ENCODE measurements at regions not wholly inside any gene's neighbourhood (a gene's known extent, or its start where the extent isn't known, plus 50 kb on each side); places are given as distances from the start of the nearest gene placed in this dataset.

DNA sequence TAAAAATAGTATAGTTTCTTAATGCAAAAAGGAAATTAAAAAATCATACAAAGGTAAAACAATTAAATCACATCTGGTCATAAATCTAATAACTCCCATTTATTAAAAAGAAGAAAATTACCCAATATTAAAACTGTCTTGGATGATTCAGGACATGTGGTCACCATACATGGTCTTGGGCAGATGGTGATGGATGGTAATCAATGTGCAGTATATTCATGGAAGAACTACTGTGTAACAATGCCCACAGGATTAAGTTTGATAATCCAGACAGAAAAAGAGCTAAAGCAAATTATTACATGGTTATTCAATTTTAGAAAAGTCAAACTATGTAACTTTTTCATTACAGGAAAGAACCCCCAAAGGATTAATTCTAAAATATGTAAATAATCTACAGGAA, 480.6 kb downstream of the QKI start:
- TF ChIP-seq, protein P1, sequence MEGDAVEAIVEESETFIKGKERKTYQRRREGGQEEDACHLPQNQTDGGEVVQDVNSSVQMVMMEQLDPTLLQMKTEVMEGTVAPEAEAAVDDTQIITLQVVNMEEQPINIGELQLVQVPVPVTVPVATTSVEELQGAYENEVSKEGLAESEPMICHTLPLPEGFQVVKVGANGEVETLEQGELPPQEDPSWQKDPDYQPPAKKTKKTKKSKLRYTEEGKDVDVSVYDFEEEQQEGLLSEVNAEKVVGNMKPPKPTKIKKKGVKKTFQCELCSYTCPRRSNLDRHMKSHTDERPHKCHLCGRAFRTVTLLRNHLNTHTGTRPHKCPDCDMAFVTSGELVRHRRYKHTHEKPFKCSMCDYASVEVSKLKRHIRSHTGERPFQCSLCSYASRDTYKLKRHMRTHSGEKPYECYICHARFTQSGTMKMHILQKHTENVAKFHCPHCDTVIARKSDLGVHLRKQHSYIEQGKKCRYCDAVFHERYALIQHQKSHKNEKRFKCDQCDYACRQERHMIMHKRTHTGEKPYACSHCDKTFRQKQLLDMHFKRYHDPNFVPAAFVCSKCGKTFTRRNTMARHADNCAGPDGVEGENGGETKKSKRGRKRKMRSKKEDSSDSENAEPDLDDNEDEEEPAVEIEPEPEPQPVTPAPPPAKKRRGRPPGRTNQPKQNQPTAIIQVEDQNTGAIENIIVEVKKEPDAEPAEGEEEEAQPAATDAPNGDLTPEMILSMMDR (optimal IDR thresholded peaks at IDR 0.05 in 1 of 3, IDR thresholded peaks at IDR 0.05 in 1 of 3, conservative IDR thresholded peaks at IDR 0.05 in 1 of 3; ENCODE audit: extremely low read depth in 1 of 3, insufficient read depth in 2 of 3, low read length in 3 of 3) = no peak
- no peak for TF ChIP-seq EZH2 (IDR thresholded peaks at IDR 0.05; ENCODE audit: low read length)

Data from keratinocyte (primary cell).